OCI-LY7 (cell line): ENCODE measurements at regions not wholly inside any gene's neighbourhood (a gene's known extent, or its start where the extent isn't known, plus 50 kb on each side); places are given as distances from the start of the nearest gene placed in this dataset.

Experiments used
- CTCF ChIP-seq: fragments of 200-600 bp; sonication (generic); conservative IDR thresholded peaks from 2 replicates; pipeline ENCODE4 v1.5.1; 2014; ENCODE audit warnings: mild to moderate bottlenecking, antibody characterized with exemption, low read length, moderate library complexity, mixed read lengths
- EZH2phosphoT487 ChIP-seq: fragments of 200-600 bp; sonication (generic); IDR thresholded peaks from 2 replicates; pipeline ENCODE4 v1.6.1; 2018; ENCODE audit warnings: low read depth, borderline replicate concordance, mild to moderate bottlenecking, mixed run types, antibody characterized with exemption, low read length, moderate library complexity, mixed read lengths

GRCh38 chr3:30962084-30962483 is 67.6 kb upstream of the GADL1 start:
- no peak for TF ChIP-seq CTCF
- no peak for TF ChIP-seq EZH2phosphoT487
